Amygdala (tissue), 56 donors: ENCODE measurements at regions not wholly inside any gene's neighbourhood (a gene's known extent, or its start where the extent isn't known, plus 50 kb on each side); places are given as distances from the start of the nearest gene placed in this dataset.

Experiments used
- DNase-seq, 56 donors: peaks; one replicate each; lab custom pipeline; 2025; lab: John Stamatoyannopoulos, UW

DNA sequence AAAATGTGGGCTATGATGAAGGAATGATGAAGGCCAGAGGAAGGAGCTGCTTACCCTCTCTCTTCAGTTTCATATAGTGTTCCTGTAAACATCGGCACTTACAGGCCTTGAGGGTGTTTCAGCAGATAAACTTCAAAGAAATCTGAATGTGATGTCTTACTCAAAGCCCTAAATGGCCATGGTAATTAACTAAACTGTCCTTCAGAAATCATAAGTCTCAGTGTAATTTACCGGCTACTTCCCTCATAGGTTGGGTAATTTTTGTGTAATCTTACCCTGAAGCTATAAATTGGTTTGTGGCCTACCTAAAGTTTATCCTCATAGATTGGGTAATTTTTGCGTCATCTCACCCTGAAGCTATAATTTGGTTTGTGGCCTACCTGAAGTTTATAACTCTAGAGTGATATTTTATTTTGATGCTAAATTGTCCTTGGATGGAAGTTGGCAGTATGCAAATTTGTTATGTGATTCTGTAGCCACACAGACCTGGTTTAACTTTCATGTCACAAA is 2700.3 kb downstream of the ARAP2 start:
- no peak for DNase-seq

DNA sequence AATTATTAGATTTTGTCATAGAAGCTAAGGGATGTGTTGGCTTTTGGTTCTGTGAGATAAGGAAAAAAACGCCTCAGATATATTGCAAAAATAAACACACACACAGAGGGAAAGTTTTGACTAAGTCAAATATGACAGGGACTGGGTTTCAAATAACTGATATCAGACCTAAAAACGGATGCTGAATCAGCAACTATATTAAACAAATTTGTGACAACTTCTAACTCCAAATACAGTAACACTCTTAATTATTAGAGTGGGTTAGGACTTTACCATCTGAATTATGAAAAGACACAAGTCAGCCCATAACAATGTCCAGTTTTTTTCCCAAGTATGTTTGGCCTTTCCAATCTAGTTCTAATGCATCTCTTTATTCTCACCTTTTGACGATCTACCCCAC is 2693.1 kb downstream of the ARAP2 start:
- no peak for DNase-seq

GRCh38 chr4:33561259-33561658 is 2683.1 kb downstream of the ARAP2 start:
- no peak for DNase-seq

DNA sequence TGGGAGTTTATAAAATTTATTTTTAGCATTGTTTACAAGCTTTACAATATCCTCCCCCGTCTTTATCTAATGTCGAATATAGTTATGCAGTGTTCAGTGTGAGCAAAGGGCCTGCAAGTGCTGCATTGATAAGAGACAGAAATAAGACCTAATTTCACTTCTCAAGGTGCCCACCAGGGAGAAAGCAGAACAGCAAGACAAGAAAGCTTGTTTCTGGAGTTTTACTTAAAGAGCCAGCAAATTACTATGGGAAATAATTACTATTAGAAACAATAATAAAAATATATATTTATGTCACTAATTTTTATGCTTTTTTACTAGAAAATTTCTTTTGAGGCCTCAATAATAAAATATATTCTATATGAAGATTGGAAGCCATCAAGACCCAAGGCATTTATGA is 2677.7 kb downstream of the ARAP2 start:
- DNase-seq = no peak

- no peak for DNase-seq
Observed at GRCh38 chr4:33577791-33578190, 2666.5 kb downstream of the ARAP2 start.

- no peak for DNase-seq
Observed at GRCh38 chr4:33579951-33580350, 2664.4 kb downstream of the ARAP2 start.

DNA sequence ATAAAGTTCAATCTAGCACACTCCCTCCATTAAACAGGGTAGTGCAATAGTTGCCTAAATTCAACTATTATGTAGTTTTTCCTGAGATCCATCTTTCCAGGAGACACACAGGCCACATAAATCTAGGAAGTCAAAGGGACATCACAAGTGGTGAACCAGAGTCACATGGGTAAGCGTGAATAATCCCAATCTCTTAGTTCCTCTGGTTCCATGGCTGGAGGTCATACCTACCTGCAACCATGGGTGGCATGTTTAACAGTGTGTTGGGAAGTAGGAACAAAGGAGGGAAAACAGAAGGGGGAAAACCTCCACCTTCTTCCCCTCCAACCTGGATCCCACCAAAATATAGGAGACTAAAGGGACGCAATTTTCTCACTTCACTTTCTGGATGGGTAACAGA is 2651.6 kb downstream of the ARAP2 start:
- DNase-seq = no peak

DNA sequence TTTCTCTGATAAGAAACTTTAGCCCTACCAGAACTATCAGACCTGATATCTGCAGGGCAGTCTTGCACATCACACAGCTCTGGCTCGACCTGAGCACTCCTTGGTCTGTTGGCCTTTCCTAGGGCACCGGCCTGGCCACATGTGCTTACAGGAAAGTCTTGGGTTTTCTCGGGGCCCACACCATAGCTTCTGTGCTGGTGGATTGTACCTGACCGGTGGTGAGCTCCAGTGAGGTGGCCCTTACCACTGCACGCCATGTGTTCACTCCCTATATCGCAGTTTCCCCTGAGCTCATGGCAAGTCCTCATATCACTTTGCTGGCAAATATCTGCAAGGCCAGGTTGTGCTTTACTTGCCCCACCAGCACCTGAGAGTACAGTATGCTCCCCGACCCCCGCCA is 2637.4 kb downstream of the ARAP2 start:
- no peak for DNase-seq

DNA sequence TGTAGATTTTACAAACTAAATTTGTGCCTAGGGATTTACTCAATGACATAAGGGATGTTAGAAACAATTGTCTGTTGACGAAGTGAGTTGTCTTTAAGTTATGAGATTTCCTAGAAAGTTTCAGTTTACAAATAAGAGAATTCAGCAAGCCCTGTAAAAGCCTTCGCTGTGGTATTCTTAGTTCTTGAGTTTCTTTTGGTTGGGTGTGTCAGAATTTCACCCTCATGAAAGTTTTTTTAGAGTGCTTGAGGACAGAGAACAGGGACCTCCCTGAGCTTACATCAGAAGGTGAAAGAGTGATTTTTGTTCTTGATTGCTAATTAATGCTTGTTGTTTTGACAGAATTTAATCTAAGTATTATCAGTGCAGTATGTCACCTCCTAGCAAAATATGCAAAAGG is 2628.2 kb downstream of the ARAP2 start:
- DNase-seq = no peak

DNA sequence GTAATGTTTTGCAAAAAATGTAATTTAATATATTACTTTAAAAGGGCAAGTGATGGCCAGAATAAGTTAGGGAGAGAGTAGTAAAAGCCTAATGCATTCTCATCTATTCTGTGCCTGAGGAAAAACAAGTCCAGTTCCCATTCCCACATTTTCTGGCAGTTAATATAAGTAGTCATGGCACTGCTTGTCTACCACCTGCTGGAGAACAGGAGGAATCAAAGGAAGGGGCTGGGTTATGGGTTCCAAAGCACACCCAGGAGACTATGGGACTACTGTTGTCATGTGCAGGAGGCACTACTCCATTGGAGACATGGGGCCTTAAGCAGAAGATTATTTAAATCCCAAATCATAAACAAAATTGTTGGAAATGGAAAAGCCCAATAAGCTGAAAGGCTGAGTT is 2618.6 kb downstream of the ARAP2 start:
- peak in 1 of 56 donors; percentile 4 for DNase-seq

GRCh38 chr4:33626221-33626620 is 2618.1 kb downstream of the ARAP2 start:
- DNase-seq = peak in 3 of 56 donors; percentile 1 to 17 (median 2)

GRCh38 chr4:33628296-33628695 is 2616.0 kb downstream of the ARAP2 start:
- peak in 7 of 56 donors; percentile 0 to 50 (median 9) for DNase-seq

GRCh38 chr4:33649015-33649414 is 2595.3 kb downstream of the ARAP2 start:
- DNase-seq = no peak

DNA sequence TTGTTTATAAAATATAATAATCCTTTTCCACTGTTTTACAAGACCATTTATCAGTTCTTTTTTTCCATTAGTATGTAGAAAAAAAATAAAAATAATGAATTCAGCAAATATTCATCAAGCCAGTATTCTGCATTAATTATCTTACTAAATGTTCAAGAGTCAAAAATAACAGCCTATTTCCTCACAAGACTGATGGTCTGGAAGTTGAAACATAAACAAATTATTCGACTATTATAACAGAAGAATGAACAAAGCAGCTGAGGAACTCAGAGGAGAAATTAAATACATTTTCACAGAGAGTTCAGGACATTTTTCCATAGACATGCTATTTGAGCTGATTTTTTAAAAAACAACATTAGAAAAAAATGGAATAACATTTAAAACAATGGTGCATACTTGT is 2594.8 kb downstream of the ARAP2 start:
- no peak for DNase-seq

- DNase-seq = no peak
Observed at GRCh38 chr4:33650036-33650435, 2594.3 kb downstream of the ARAP2 start.

DNA sequence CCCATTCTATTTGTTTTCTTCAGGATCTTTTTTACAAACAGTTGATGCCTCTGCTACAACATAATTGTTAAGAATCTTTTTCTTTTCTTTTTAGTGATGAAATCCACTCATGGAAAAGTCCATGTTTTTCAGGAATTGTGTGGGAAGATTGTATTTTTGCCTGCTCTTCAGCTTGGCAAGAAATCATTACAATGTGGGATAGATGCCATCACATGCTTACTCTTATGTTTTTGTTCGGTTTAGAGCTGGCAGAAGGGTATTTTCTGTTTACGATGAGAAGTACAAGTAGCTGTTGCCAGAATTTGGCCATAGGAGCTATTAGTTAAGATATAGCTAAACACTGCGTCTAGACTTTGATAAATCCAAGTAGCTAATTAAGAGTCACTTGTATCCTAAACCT is 2585.3 kb downstream of the ARAP2 start:
- DNase-seq = no peak

DNA sequence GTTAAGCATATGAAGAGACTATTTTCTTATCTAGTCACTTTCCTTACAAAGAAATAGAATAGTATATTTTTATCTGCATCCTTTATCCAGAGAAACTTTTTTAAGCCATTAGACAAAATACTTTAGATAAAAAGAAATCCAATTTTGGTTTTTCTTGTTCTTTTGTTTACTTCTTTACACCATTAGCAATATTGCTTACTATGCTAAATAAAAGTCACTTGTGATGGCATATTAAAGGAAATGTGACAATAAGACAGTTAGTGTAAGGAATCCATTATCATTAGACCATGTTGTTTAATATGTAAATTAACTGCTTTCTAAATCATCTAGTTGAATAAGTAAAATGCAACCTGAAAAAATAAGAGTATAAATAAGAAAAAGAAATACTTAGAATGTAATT is 2582.7 kb downstream of the ARAP2 start:
- no peak for DNase-seq

GRCh38 chr4:33685939-33686338 is 2558.4 kb downstream of the ARAP2 start:
- DNase-seq = no peak

DNA sequence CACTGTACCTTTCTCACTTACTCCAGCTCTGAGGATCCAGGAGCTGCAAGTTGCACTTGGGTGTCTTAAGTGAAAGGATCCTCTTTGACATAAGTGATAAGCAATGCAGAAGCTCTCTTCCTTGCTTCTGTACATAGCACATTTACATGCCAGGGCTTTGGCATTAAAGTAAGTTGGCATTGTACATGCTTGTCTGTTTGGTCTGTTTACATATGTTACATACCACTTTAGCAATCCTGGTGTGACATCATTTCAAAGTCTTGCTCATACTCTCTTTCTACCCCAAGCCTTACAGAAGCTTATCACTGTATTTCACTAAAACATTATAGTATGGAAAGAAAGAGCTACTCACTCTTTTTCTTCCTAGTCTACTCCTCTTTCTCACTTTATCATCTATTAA is 2548.3 kb downstream of the ARAP2 start:
- DNase-seq = no peak

GRCh38 chr4:33696586-33696985 is 2547.7 kb downstream of the ARAP2 start:
- no peak for DNase-seq

GRCh38 chr4:33709247-33709646 is 2535.1 kb downstream of the ARAP2 start:
- no peak for DNase-seq

- DNase-seq = no peak
Observed at GRCh38 chr4:33711826-33712225, 2532.5 kb downstream of the ARAP2 start.

DNA sequence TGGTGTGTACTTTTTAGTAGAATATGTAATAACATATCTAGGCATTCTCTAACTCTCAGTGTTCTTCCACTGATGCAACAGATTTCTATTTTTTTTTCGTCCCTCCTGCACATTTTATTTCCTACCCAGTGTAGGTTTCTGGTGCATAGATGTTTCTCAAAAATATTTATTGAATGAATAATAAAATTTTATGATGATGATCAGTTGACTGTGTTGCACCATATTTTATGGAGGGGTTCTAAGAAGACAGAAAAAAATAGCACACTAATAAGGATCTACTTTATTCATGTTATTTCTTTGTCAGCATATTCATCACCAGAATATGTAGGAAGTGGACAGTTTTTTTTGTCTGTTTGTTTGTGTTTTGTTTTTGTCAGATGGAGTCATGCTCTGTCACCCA is 2529.3 kb downstream of the ARAP2 start:
- DNase-seq = no peak
